ENCODE measurements at regions not wholly inside any gene's neighbourhood (a gene's known extent, or its start where the extent isn't known, plus 50 kb on each side); places are given as distances from the start of the nearest gene placed in this dataset.

- no peak for DNase-seq (ENCODE audit: low spot score)
- H3K27ac ChIP-seq, result no peak overlapping the region
- no peak for TF ChIP-seq CTCF (IDR thresholded peaks at IDR 0.05)
- no peak overlapping the region for H3K4me3 ChIP-seq
Measured at GRCh38 chr4:159003420-159004253, 99.2 kb upstream of the RAPGEF2 start.

GRCh38 chr4:159006202-159006601 is 96.7 kb upstream of the RAPGEF2 start:
- no peak for DNase-seq (ENCODE audit: low spot score)
- Histone ChIP-seq H3K27ac (no peak overlapping the region), H3K4me3 (no peak overlapping the region)
- TF ChIP-seq CTCF (IDR thresholded peaks at IDR 0.05), result no peak

- DNase-seq (ENCODE audit: low spot score), result no peak
- TF ChIP-seq CTCF (IDR thresholded peaks at IDR 0.05), result no peak
- Histone ChIP-seq H3K4me3 (no peak overlapping the region), H3K27ac (no peak overlapping the region)
Measured at GRCh38 chr4:159008671-159009070, 94.2 kb upstream of the RAPGEF2 start.

GRCh38 chr4:159009521-159009920 is 93.4 kb upstream of the RAPGEF2 start:
- no peak overlapping the region for H3K27ac ChIP-seq
- H3K4me3 ChIP-seq, result no peak overlapping the region
- TF ChIP-seq CTCF (IDR thresholded peaks at IDR 0.05), result no peak
- DNase-seq (ENCODE audit: low spot score), result no peak

GRCh38 chr4:159010100-159010499 is 92.8 kb upstream of the RAPGEF2 start:
- TF ChIP-seq CTCF (IDR thresholded peaks at IDR 0.05), result no peak
- H3K4me3 ChIP-seq, result no peak overlapping the region
- no peak overlapping the region for H3K27ac ChIP-seq
- DNase-seq (ENCODE audit: low spot score), result no peak

GRCh38 chr4:159010563-159011260 is 92.2 kb upstream of the RAPGEF2 start:
- no peak for DNase-seq (ENCODE audit: low spot score)
- H3K4me3 ChIP-seq, result peak overlapping the region; percentile 24
- H3K27ac ChIP-seq, result no peak overlapping the region
- no peak for TF ChIP-seq CTCF (IDR thresholded peaks at IDR 0.05)

- no peak for DNase-seq (ENCODE audit: low spot score)
- Histone ChIP-seq H3K27ac (no peak overlapping the region), H3K4me3 (no peak overlapping the region)
- no peak for TF ChIP-seq CTCF (IDR thresholded peaks at IDR 0.05)
Measured at GRCh38 chr4:159012381-159012780, 90.5 kb upstream of the RAPGEF2 start.

Measured in coronary artery (tissue), 2 donors.